Pancreas (tissue), 10 donors: ENCODE measurements at regions not wholly inside any gene's neighbourhood (a gene's known extent, or its start where the extent isn't known, plus 50 kb on each side); places are given as distances from the start of the nearest gene placed in this dataset.

Experiments used
- ATAC-seq, 4 donors: fragments of 200-7000 bp; cut with Tn5 transposase; one replicate each; pipeline versions ENCODE4 v1.8.0 to v1.9.1; 2020; ENCODE audit warnings: mild to moderate bottlenecking in 4 of 4, moderate library complexity in 4 of 4
- DNase-seq, 6 donors: peaks; one replicate each; pipeline ENCODE4 v3.0.0-alpha.2; 2020
- FAIRE-seq: peaks from 2 replicates; lab custom pipeline; 2012; peaks lifted over from hg19 to GRCh38; lab: Jason Lieb, UNC
- H3K27ac ChIP-seq, 4 donors: fragments of 200-600 bp; sonication (generic); 1 replicate in 3 of 4; 2 replicates in 1 of 4; pipeline versions ENCODE4 v1.5.0 to v1.8.0; 2020
- H3K27me3 ChIP-seq, 4 donors: fragments of 200-600 bp; one replicate each; pipeline ENCODE4 v1.8.0; 2021
- H3K36me3 ChIP-seq, 3 donors: fragments of 200-600 bp; sonication (generic) in 1 of 3; one replicate each; pipeline versions ENCODE4 v1.5.0 to v1.8.0; 2020 to 2021
- H3K4me1 ChIP-seq, 3 donors: fragments of 200-600 bp; one replicate each; pipeline ENCODE4 v1.8.0; 2021
- H3K4me3 ChIP-seq, 4 donors: fragments of 200-600 bp; sonication (generic) in 2 of 4; one replicate each; pipeline versions ENCODE4 v1.5.0 to v1.8.0; 2020 to 2021
- H3K9me3 ChIP-seq, 4 donors: fragments of 200-600 bp; one replicate each; pipeline ENCODE4 v1.8.0; 2021
- CTCF ChIP-seq, 4 donors: fragments of 200-600 bp; sonication (generic) in 3 of 4; IDR thresholded peaks; one replicate each; pipeline versions ENCODE4 v1.5.0 to v1.8.0; 2021; ENCODE audit warnings: antibody characterized with exemption in 4 of 4
- WGBS, 2 donors: extraction: QIAGEN DNeasy Blood & Tissue Kit; methylation state at CpG; one replicate each; pipeline ENCODE4 v1.1.7; 2013; 5-methylcytosine and 5-hydroxymethylcytosine counted together
- intact Hi-C, 3 donors: fragments of 100-400 bp; cut with DNase I; formaldehyde crosslinking; loops; one replicate each; pipeline versions ENCODE4 v1.11.1 to v1.14.2; 2022
- donor health status: healthy with polysubstance abuse.
- donor health status: DM: no; HTN: no; CAD: no; lungs with moderate emphysema.
- donor health status: DM: no; HTN: no; CAD: no.
- donor health status: control.
- donor health status: control.
- donor health status: Bipolar disorder and iron deficiency.
- donor health status: DM: yes; HTN: yes; CAD: no.
- donor health status: DM: no; HTN: no; CAD: no.
- donor health status: DM: no; HTN: no; CAD: no.
- donor health status: DM: yes; HTN: yes; CAD: no.

- WGBS, 2 donors: 52 to 66% methylated on average over 3 of the region's 3 CpGs
- Histone ChIP-seq H3K27ac (no peak overlapping the region), H3K4me1 (no peaks in the 10 kb centered on the region), H3K9me3 (no peaks in the 10 kb centered on the region), H3K36me3 (no peaks in the 10 kb centered on the region), H3K27me3 (no peaks in the 10 kb centered on the region), H3K4me3 (no peak overlapping the region)
- TF ChIP-seq CTCF (IDR thresholded peaks at IDR 0.05): no peak
- DNase-seq (no peak), FAIRE-seq (no peak), ATAC-seq (peak in 1 of 4 donors; percentile 18)
- intact Hi-C loops: no loop called here
Observed at GRCh38 chr7:11252705-11253272, 279.1 kb downstream of the PHF14 start.

- DNase-seq (no peak), ATAC-seq (no peak), FAIRE-seq (no peak)
- Histone ChIP-seq H3K4me3 (no peak overlapping the region), H3K4me1 (peaks cover 0 to 3% (median 0%) of the 10 kb centered on the region in 3 donors), H3K27ac (no peak overlapping the region), H3K36me3 (no peaks in the 10 kb centered on the region), H3K9me3 (no peaks in the 10 kb centered on the region), H3K27me3 (no peaks in the 10 kb centered on the region)
- 72 to 84% methylated on average over 4 of the region's 4 CpGs for WGBS, 2 donors
- TF ChIP-seq CTCF (IDR thresholded peaks at IDR 0.05): no peak
- intact Hi-C loops: no loop called here
Observed at GRCh38 chr7:11256501-11256900, 282.8 kb downstream of the PHF14 start.

- no peaks in the 10 kb centered on the region for H3K9me3 ChIP-seq
- intact Hi-C loops: no loop called here
- FAIRE-seq: no peak
- no peak overlapping the region for H3K27ac ChIP-seq
- peaks cover 0 to 3% (median 0%) of the 10 kb centered on the region in 3 donors for H3K4me1 ChIP-seq
- ATAC-seq: peak; percentile 66 to 71 (median 68)
- peak; percentile 26 to 68 (median 54) for DNase-seq
- H3K36me3 ChIP-seq: no peaks in the 10 kb centered on the region
- no peaks in the 10 kb centered on the region for H3K27me3 ChIP-seq
- no peak overlapping the region for H3K4me3 ChIP-seq
- TF ChIP-seq CTCF (IDR thresholded peaks at IDR 0.05): no peak
Observed at GRCh38 chr7:11261470-11261869, 287.8 kb downstream of the PHF14 start.

- H3K4me3 ChIP-seq: no peak overlapping the region
- intact Hi-C loops: no loop called here
- H3K9me3 ChIP-seq: no peaks in the 10 kb centered on the region
- no peaks in the 10 kb centered on the region for H3K36me3 ChIP-seq
- no peak for FAIRE-seq
- no peak for DNase-seq
- WGBS, 2 donors: 45 to 58% methylated on average over 2 of the region's 2 CpGs
- no peak for ATAC-seq
- no peaks in the 10 kb centered on the region for H3K27me3 ChIP-seq
- no peak for TF ChIP-seq CTCF (IDR thresholded peaks at IDR 0.05)
- H3K4me1 ChIP-seq: peaks cover 0 to 2% (median 0%) of the 10 kb centered on the region in 3 donors
- H3K27ac ChIP-seq: no peak overlapping the region
Observed at GRCh38 chr7:11266101-11266500, 292.4 kb downstream of the PHF14 start.

- FAIRE-seq: no peak
- Histone ChIP-seq H3K27ac (no peak overlapping the region), H3K4me3 (no peak overlapping the region), H3K36me3 (no peaks in the 10 kb centered on the region), H3K9me3 (no peaks in the 10 kb centered on the region), H3K4me1 (no peaks in the 10 kb centered on the region), H3K27me3 (no peaks in the 10 kb centered on the region)
- no peak for TF ChIP-seq CTCF (IDR thresholded peaks at IDR 0.05)
- 64 to 69% methylated on average over 2 of the region's 2 CpGs for WGBS, 2 donors
- ATAC-seq: no peak
- intact Hi-C loops: no loop called here
- no peak for DNase-seq
Observed at GRCh38 chr7:11272352-11272751, 298.7 kb downstream of the PHF14 start.
